H9 (cell line): ENCODE measurements at regions not wholly inside any gene's neighbourhood (a gene's known extent, or its start where the extent isn't known, plus 50 kb on each side); places are given as distances from the start of the nearest gene placed in this dataset.

Experiments used
- DNase-seq: peaks from one replicate; pipeline ENCODE4 v3.0.0-alpha.2; 2017
- H2AFZ ChIP-seq: one replicate; pipeline ENCODE4 v1.6.1; 2013; ENCODE audit warnings: mild to moderate bottlenecking, low read length, control low read depth, moderate library complexity
- H2AK5ac ChIP-seq: 2 replicates; pipeline ENCODE4 v1.6.1; 2013; ENCODE audit warnings: low read length, control low read depth, mixed read lengths; ENCODE audit not compliant: insufficient read length
- H2BK120ac ChIP-seq: one replicate; pipeline ENCODE4 v1.6.1; 2013; ENCODE audit warnings: low read depth, mild to moderate bottlenecking, low read length, control low read depth, inconsistent platforms; ENCODE audit not compliant: poor library complexity, severe bottlenecking
- H2BK12ac ChIP-seq: 2 replicates; pipeline ENCODE4 v1.6.1; 2013; ENCODE audit warnings: low read length, control low read depth, mixed read lengths, low read depth; ENCODE audit not compliant: insufficient read length
- H2BK15ac ChIP-seq: 2 replicates; pipeline ENCODE4 v1.6.1; 2013; ENCODE audit warnings: low read depth, low read length, control low read depth
- H2BK20ac ChIP-seq: one replicate; pipeline ENCODE4 v1.6.1; 2013; ENCODE audit warnings: low read depth, mild to moderate bottlenecking, low read length, control low read depth, inconsistent platforms; ENCODE audit not compliant: poor library complexity, severe bottlenecking
- H2BK5ac ChIP-seq: 2 replicates; pipeline ENCODE4 v1.6.1; 2013; ENCODE audit warnings: low read length, control low read depth, mixed read lengths; ENCODE audit not compliant: insufficient read length
- H3K14ac ChIP-seq: 2 replicates; pipeline ENCODE4 v1.6.1; 2013; ENCODE audit warnings: low read length, control low read depth; ENCODE audit not compliant: insufficient read depth
- H3K18ac ChIP-seq: 2 replicates; pipeline ENCODE4 v1.6.1; 2013; ENCODE audit warnings: low read depth, mild to moderate bottlenecking, mixed read lengths, low read length, control low read depth; ENCODE audit not compliant: insufficient read length
- H3K23ac ChIP-seq: 2 replicates; pipeline ENCODE4 v1.6.1; 2013; ENCODE audit warnings: low read length, control low read depth, mixed read lengths, low read depth; ENCODE audit not compliant: insufficient read length
- H3K23me2 ChIP-seq: 2 replicates; pipeline ENCODE4 v1.6.1; 2013; ENCODE audit warnings: low read depth, mild to moderate bottlenecking, mixed read lengths, low read length, control low read depth; ENCODE audit not compliant: insufficient read length, poor library complexity, severe bottlenecking
- H3K27ac ChIP-seq: 2 replicates; pipeline ENCODE4 v1.5.1; 2013; ENCODE audit warnings: low read length, control low read depth, mixed read lengths, low read depth; ENCODE audit not compliant: insufficient read length
- H3K27me3 ChIP-seq: 2 replicates; pipeline ENCODE4 v1.6.1; 2013; ENCODE audit warnings: low read length, control low read depth, inconsistent platforms; ENCODE audit not compliant: insufficient read depth
- H3K4ac ChIP-seq: 2 replicates; pipeline ENCODE4 v1.6.1; 2013; ENCODE audit warnings: low read depth, mild to moderate bottlenecking, control low read depth, inconsistent platforms, low read length, moderate library complexity
- H3K4me1 ChIP-seq: 2 replicates; pipeline ENCODE4 v1.6.1; 2013; ENCODE audit warnings: low read length, control low read depth, inconsistent platforms; ENCODE audit not compliant: insufficient read depth
- H3K4me2 ChIP-seq: 2 replicates; pipeline ENCODE4 v1.6.1; 2013; ENCODE audit warnings: low read length, control low read depth, mixed read lengths; ENCODE audit not compliant: insufficient read length, insufficient read depth
- H3K56ac ChIP-seq: 2 replicates; pipeline ENCODE4 v1.6.1; 2013; ENCODE audit warnings: low read depth, mild to moderate bottlenecking, mixed read lengths, low read length, control low read depth; ENCODE audit not compliant: insufficient read length
- H3K79me1 ChIP-seq: 2 replicates; pipeline ENCODE4 v1.6.1; 2013; ENCODE audit warnings: low read depth, mild to moderate bottlenecking, moderate library complexity, low read length, control low read depth, inconsistent platforms; ENCODE audit not compliant: insufficient read depth, poor library complexity, severe bottlenecking
- H3K79me2 ChIP-seq: 2 replicates; pipeline ENCODE4 v1.6.1; 2013; ENCODE audit warnings: low read length, control low read depth, inconsistent platforms; ENCODE audit not compliant: insufficient read depth
- H3K9ac ChIP-seq: 2 replicates; pipeline ENCODE4 v1.6.1; 2013; ENCODE audit warnings: low read length, control low read depth, mixed read lengths; ENCODE audit not compliant: insufficient read length; ENCODE audit errors: extremely low read depth
- H3K9me3 ChIP-seq: one replicate; pipeline ENCODE4 v1.6.1; 2013; ENCODE audit warnings: low read depth, low read length, inconsistent platforms; ENCODE audit not compliant: control insufficient read depth
- H3T11ph ChIP-seq: one replicate; pipeline ENCODE4 v1.6.1; 2013; ENCODE audit warnings: mild to moderate bottlenecking, low read length, control low read depth, inconsistent platforms
- H4K20me1 ChIP-seq: one replicate; pipeline ENCODE4 v1.6.1; 2013; ENCODE audit not compliant: control insufficient read depth, insufficient read length, insufficient read depth
- H4K5ac ChIP-seq: 2 replicates; pipeline ENCODE4 v1.6.1; 2013; ENCODE audit warnings: low read depth, mild to moderate bottlenecking, mixed read lengths, low read length, control low read depth; ENCODE audit not compliant: insufficient read length
- H4K8ac ChIP-seq: replicated peaks from 2 replicates; pipeline ENCODE4 v1.6.1; 2013; ENCODE audit warnings: low read length, control low read depth, mixed read lengths, low read depth; ENCODE audit not compliant: insufficient read length
- H4K91ac ChIP-seq: 2 replicates; pipeline ENCODE4 v1.6.1; 2013; ENCODE audit warnings: low read depth, mild to moderate bottlenecking, moderate library complexity, mixed read lengths, low read length, control low read depth; ENCODE audit not compliant: insufficient read length
- H3K27ac Mint-ChIP-seq, 3 experiments: 2 replicates in 2 of 3; 3 replicates in 1 of 3; pipeline ENCODE4 v1.8.0; 2020 to 2021; ENCODE audit warnings: mixed read lengths in 3 of 3, mild to moderate bottlenecking in 1 of 3, moderate library complexity in 1 of 3
- H3K27me3 Mint-ChIP-seq: 2 replicates; pipeline ENCODE4 v1.8.0; 2021; ENCODE audit warnings: low read depth, mild to moderate bottlenecking, moderate library complexity, mixed read lengths
- H3K36me3 Mint-ChIP-seq, 3 experiments: 2 replicates in 2 of 3; 3 replicates in 1 of 3; pipeline ENCODE4 v1.8.0; 2020 to 2021; ENCODE audit warnings: low read depth in 3 of 3, mixed read lengths in 3 of 3; ENCODE audit not compliant: insufficient read depth in 1 of 3
- H3K4me1 Mint-ChIP-seq, 2 experiments: 2 replicates each; pipeline ENCODE4 v1.8.0; 2020; ENCODE audit warnings: mixed read lengths in 2 of 2
- H3K4me3 Mint-ChIP-seq, 2 experiments: 2 replicates in 1 of 2; 3 replicates in 1 of 2; pipeline ENCODE4 v1.8.0; 2020 to 2021; ENCODE audit warnings: mild to moderate bottlenecking in 2 of 2, mixed read lengths in 2 of 2, moderate library complexity in 1 of 2
- H3K9me3 Mint-ChIP-seq, 2 experiments: 2 replicates in 1 of 2; 3 replicates in 1 of 2; pipeline ENCODE4 v1.8.0; 2020; ENCODE audit warnings: mild to moderate bottlenecking in 2 of 2, mixed read lengths in 2 of 2, moderate library complexity in 1 of 2
- WGBS: extraction: QIAGEN DNeasy Blood & Tissue Kit; methylation state at CpG from one replicate; pipeline ENCODE4 v1.1.7; 2013; ENCODE audit warnings: missing lambda C conversion rate, low lambda C conversion rate, mixed read lengths; ENCODE audit not compliant: insufficient read length; ENCODE audit errors: extremely low coverage; 5-methylcytosine and 5-hydroxymethylcytosine counted together
- TF ChIP-seq, protein P1 (sequence below): fragments of 200-600 bp; sonication (generic); conservative IDR thresholded peaks from 3 replicates; pipeline ENCODE4 v1.8.0; 2021; ENCODE audit warnings: antibody characterized with exemption, mild to moderate bottlenecking

- Histone ChIP-seq H3K4me2 (no peak overlapping the region), H2BK15ac (no peak overlapping the region), H2AFZ (no peak overlapping the region), H2BK12ac (no peak overlapping the region), H3K27me3 (no peaks in the 10 kb centered on the region), H3K18ac (no peak overlapping the region), H4K20me1 (no peaks in the 10 kb centered on the region), H3T11ph (no peak overlapping the region), H3K4me1 (no peaks in the 10 kb centered on the region), H3K9ac (no peak overlapping the region), H2BK120ac (no peak overlapping the region), H2BK5ac (no peak overlapping the region), H2BK20ac (no peak overlapping the region), H3K4ac (no peak overlapping the region), H3K56ac (no peak overlapping the region), H4K91ac (no peak overlapping the region), H2AK5ac (no peak overlapping the region), H3K23me2 (no peaks in the 10 kb centered on the region), H4K5ac (no peak overlapping the region), H3K9me3 (peaks cover 11% of the 10 kb centered on the region), H3K14ac (no peak overlapping the region), H3K79me1 (no peaks in the 10 kb centered on the region), H3K27ac (no peak overlapping the region), H4K8ac (no peak overlapping the region), H3K79me2 (no peaks in the 10 kb centered on the region), H3K23ac (no peak overlapping the region)
- H3K4me3 Mint-ChIP-seq: no peak overlapping the region
- H3K36me3 Mint-ChIP-seq: peaks cover 6 to 35% (median 21%) of the 10 kb centered on the region in 3 experiments; a peak in 5 of 7 replicates
- peaks cover 8% of the 10 kb centered on the region in 2 experiments for H3K4me1 Mint-ChIP-seq
- WGBS: no CpG with 5 or more reads among the region's 12 CpGs
- peaks cover 17 to 18% of the 10 kb centered on the region in 2 experiments for H3K9me3 Mint-ChIP-seq
- TF ChIP-seq, protein P1, sequence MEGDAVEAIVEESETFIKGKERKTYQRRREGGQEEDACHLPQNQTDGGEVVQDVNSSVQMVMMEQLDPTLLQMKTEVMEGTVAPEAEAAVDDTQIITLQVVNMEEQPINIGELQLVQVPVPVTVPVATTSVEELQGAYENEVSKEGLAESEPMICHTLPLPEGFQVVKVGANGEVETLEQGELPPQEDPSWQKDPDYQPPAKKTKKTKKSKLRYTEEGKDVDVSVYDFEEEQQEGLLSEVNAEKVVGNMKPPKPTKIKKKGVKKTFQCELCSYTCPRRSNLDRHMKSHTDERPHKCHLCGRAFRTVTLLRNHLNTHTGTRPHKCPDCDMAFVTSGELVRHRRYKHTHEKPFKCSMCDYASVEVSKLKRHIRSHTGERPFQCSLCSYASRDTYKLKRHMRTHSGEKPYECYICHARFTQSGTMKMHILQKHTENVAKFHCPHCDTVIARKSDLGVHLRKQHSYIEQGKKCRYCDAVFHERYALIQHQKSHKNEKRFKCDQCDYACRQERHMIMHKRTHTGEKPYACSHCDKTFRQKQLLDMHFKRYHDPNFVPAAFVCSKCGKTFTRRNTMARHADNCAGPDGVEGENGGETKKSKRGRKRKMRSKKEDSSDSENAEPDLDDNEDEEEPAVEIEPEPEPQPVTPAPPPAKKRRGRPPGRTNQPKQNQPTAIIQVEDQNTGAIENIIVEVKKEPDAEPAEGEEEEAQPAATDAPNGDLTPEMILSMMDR: peak; percentile 83
- H3K27me3 Mint-ChIP-seq: no peaks in the 10 kb centered on the region
- DNase-seq: peak; percentile 89
- no peak overlapping the region for H3K27ac Mint-ChIP-seq
Observed at GRCh38 chr5:148005788-148006520, 57.8 kb upstream of the SPINK5 start.
